DOHH2 (cell line): ENCODE measurements at regions not wholly inside any gene's neighbourhood (a gene's known extent, or its start where the extent isn't known, plus 50 kb on each side); places are given as distances from the start of the nearest gene placed in this dataset.

Source experiments
- H3F3A ChIP-seq: fragments of 200-600 bp; sonication (generic), shearing (Covaris generic); 2 replicates; pipeline ENCODE4 v1.6.0; 2016; ENCODE audit warnings: antibody characterized with exemption, mild to moderate bottlenecking; ENCODE audit not compliant: control insufficient read depth, insufficient read depth
- H3K27ac ChIP-seq: fragments of 200-600 bp; sonication (generic); 2 replicates; pipeline ENCODE4 v1.5.1; 2014; ENCODE audit warnings: low read depth, mild to moderate bottlenecking, low read length, moderate library complexity
- H3K27me3 ChIP-seq: fragments of 200-600 bp; sonication (generic); 2 replicates; pipeline ENCODE4 v1.6.1; 2014; ENCODE audit warnings: mild to moderate bottlenecking, low read length, mixed read lengths; ENCODE audit not compliant: control insufficient read depth
- H3K36me3 ChIP-seq: fragments of 200-600 bp; sonication (generic); 2 replicates; pipeline ENCODE4 v1.6.1; 2014; ENCODE audit warnings: mild to moderate bottlenecking, low read length, moderate library complexity, mixed read lengths; ENCODE audit not compliant: control insufficient read depth
- H3K4me1 ChIP-seq: fragments of 200-600 bp; sonication (generic); 2 replicates; pipeline ENCODE4 v1.6.1; 2014; ENCODE audit warnings: mild to moderate bottlenecking, low read length, mixed read lengths; ENCODE audit not compliant: control insufficient read depth
- H3K4me2 ChIP-seq: fragments of 200-600 bp; sonication (generic); 2 replicates; pipeline ENCODE4 v1.6.0; 2014; ENCODE audit warnings: mild to moderate bottlenecking, low read length, moderate library complexity
- H3K4me3 ChIP-seq: fragments of 200-600 bp; sonication (generic); 2 replicates; pipeline ENCODE4 v1.5.1; 2014; ENCODE audit warnings: mild to moderate bottlenecking, low read length, mixed read lengths
- H3K79me2 ChIP-seq: fragments of 200-600 bp; sonication (generic); 2 replicates; pipeline ENCODE4 v1.6.1; 2014; ENCODE audit warnings: mild to moderate bottlenecking, low read length, mixed read lengths; ENCODE audit not compliant: control insufficient read depth
- H3K9me2 ChIP-seq: fragments of 200-600 bp; sonication (generic); replicated peaks from 2 replicates; pipeline ENCODE4 v1.6.1; 2014; ENCODE audit warnings: mild to moderate bottlenecking, low read length, mixed read lengths; ENCODE audit not compliant: control insufficient read depth
- H3K9me3 ChIP-seq: fragments of 200-600 bp; sonication (generic); 2 replicates; pipeline ENCODE4 v1.6.1; 2014; ENCODE audit warnings: antibody characterized with exemption, low read length, mixed read lengths; ENCODE audit not compliant: control insufficient read depth, insufficient read depth
- H4K20me1 ChIP-seq: fragments of 200-600 bp; sonication (generic); 2 replicates; pipeline ENCODE4 v1.6.0; 2014; ENCODE audit warnings: low read depth, mild to moderate bottlenecking, antibody characterized with exemption, low read length, moderate library complexity; ENCODE audit not compliant: control insufficient read depth, insufficient read depth
- CTCF ChIP-seq: fragments of 200-600 bp; sonication (generic); IDR thresholded peaks from one replicate; pipeline ENCODE4 v1.5.1; 2014; ENCODE audit warnings: antibody characterized with exemption, mild to moderate bottlenecking, low read depth, low read length; ENCODE audit not compliant: poor library complexity, severe bottlenecking
- EZH2phosphoT487 ChIP-seq: fragments of 200-600 bp; sonication (generic); IDR thresholded peaks from 2 replicates; pipeline ENCODE4 v1.6.1; 2017; ENCODE audit warnings: borderline replicate concordance, mild to moderate bottlenecking, antibody characterized with exemption, low read length, moderate library complexity, mixed read lengths

- Histone ChIP-seq H3K9me2 (no peaks in the 10 kb centered on the region), H3K79me2 (no peaks in the 10 kb centered on the region), H3K27me3 (no peaks in the 10 kb centered on the region), H3K4me3 (no peak overlapping the region), H3K9me3 (no peaks in the 10 kb centered on the region), H3K4me1 (peaks cover 6% of the 10 kb centered on the region), H4K20me1 (no peaks in the 10 kb centered on the region), H3K27ac (no peak overlapping the region), H3F3A (no peaks in the 10 kb centered on the region), H3K4me2 (no peak overlapping the region), H3K36me3 (no peaks in the 10 kb centered on the region)
- no peak for TF ChIP-seq CTCF
- no peak for TF ChIP-seq EZH2phosphoT487
Observed at GRCh38 chr12:85572956-85573355, 263.3 kb downstream of the RASSF9 start.

- no peaks in the 10 kb centered on the region for H3K36me3 ChIP-seq
- H3K79me2 ChIP-seq: no peaks in the 10 kb centered on the region
- H4K20me1 ChIP-seq: no peaks in the 10 kb centered on the region
- H3F3A ChIP-seq: no peaks in the 10 kb centered on the region
- no peaks in the 10 kb centered on the region for H3K9me3 ChIP-seq
- H3K4me3 ChIP-seq: no peak overlapping the region
- H3K27me3 ChIP-seq: no peaks in the 10 kb centered on the region; the same call in 1 of the 2 replicates
- no peak for TF ChIP-seq CTCF
- no peak for TF ChIP-seq EZH2phosphoT487
- H3K9me2 ChIP-seq: no peaks in the 10 kb centered on the region
- peaks cover 6% of the 10 kb centered on the region for H3K4me1 ChIP-seq
- no peak overlapping the region for H3K27ac ChIP-seq
- H3K4me2 ChIP-seq: no peak overlapping the region
Observed at GRCh38 chr12:85573635-85574214, 262.5 kb downstream of the RASSF9 start.

GRCh38 chr12:85574291-85574690 lies 261.9 kb downstream of the RASSF9 start:
- no peak for TF ChIP-seq CTCF
- TF ChIP-seq EZH2phosphoT487: no peak
- Histone ChIP-seq H3K79me2 (no peaks in the 10 kb centered on the region), H3K36me3 (no peaks in the 10 kb centered on the region)

More at GRCh38 chr12:85574291-85574690, 261.9 kb downstream of the RASSF9 start:
- H3K27ac ChIP-seq: no peak overlapping the region
- H3F3A ChIP-seq: no peaks in the 10 kb centered on the region
- no peaks in the 10 kb centered on the region for H3K9me3 ChIP-seq
- H4K20me1 ChIP-seq: no peaks in the 10 kb centered on the region
- peaks cover 6% of the 10 kb centered on the region for H3K4me1 ChIP-seq
- no peaks in the 10 kb centered on the region; the same call in 1 of the 2 replicates for H3K27me3 ChIP-seq
- no peak overlapping the region for H3K4me2 ChIP-seq
- no peak overlapping the region for H3K4me3 ChIP-seq
- no peaks in the 10 kb centered on the region for H3K9me2 ChIP-seq
